SK-N-SH treated with all-trans-retinoic acid at 6 μM for 48 hours (cell line): ENCODE measurements at regions not wholly inside any gene's neighbourhood (a gene's known extent, or its start where the extent isn't known, plus 50 kb on each side); places are given as distances from the start of the nearest gene placed in this dataset.

Experiments used
- ARNTL ChIP-seq: fragments of 450-650 bp; formaldehyde crosslinking; IDR thresholded peaks from 2 replicates; pipeline ENCODE4 v1.5.0; 2020; ENCODE audit warnings: low read depth, mild to moderate bottlenecking, moderate library complexity, borderline replicate concordance
- BACH2 ChIP-seq: fragments of 250-450 bp; sonication (Bioruptor Pico); IDR thresholded peaks from 2 replicates; pipeline ENCODE4 v1.9.0; 2021; ENCODE audit warnings: mild to moderate bottlenecking, borderline replicate concordance
- ESRRG ChIP-seq: fragments of 250-450 bp; sonication (Bioruptor Pico); IDR thresholded peaks from 2 replicates; pipeline ENCODE4 v1.6.1; 2021; ENCODE audit warnings: mild to moderate bottlenecking
- GLIS3 ChIP-seq: fragments of 250-450 bp; sonication (Bioruptor Pico); IDR thresholded peaks from 2 replicates; pipeline ENCODE4 v1.5.0; 2020; ENCODE audit warnings: mild to moderate bottlenecking, moderate library complexity
- PPARA ChIP-seq: fragments of 250-450 bp; sonication (Bioruptor Pico); IDR thresholded peaks from 2 replicates; pipeline ENCODE4 v1.5.0; 2020; ENCODE audit warnings: mild to moderate bottlenecking, borderline replicate concordance
- RARB ChIP-seq: fragments of 250-450 bp; sonication (Bioruptor Pico); IDR thresholded peaks from 2 replicates; pipeline ENCODE4 v1.8.0; 2021; ENCODE audit warnings: mild to moderate bottlenecking, moderate library complexity
- SNAI2 ChIP-seq: fragments of 250-450 bp; sonication (Bioruptor Pico); IDR thresholded peaks from 2 replicates; pipeline ENCODE4 v1.5.0; 2020; ENCODE audit warnings: mild to moderate bottlenecking, moderate library complexity
- TOX ChIP-seq: fragments of 250-450 bp; sonication (Bioruptor Pico); IDR thresholded peaks from 2 replicates; pipeline ENCODE4 v1.8.0; 2021; ENCODE audit warnings: mild to moderate bottlenecking, moderate library complexity, borderline replicate concordance
- ZFP3 ChIP-seq: fragments of 250-450 bp; sonication (Bioruptor Pico); IDR thresholded peaks from 2 replicates; pipeline ENCODE4 v1.5.0; 2020; ENCODE audit warnings: mild to moderate bottlenecking, moderate library complexity
- ZNF565 ChIP-seq: fragments of 450-650 bp; formaldehyde crosslinking; conservative IDR thresholded peaks from 2 replicates; pipeline ENCODE4 v1.5.0; 2020; ENCODE audit warnings: low read depth, mild to moderate bottlenecking, moderate library complexity
- ZNF70 ChIP-seq: fragments of 450-650 bp; formaldehyde crosslinking; IDR thresholded peaks from 2 replicates; pipeline ENCODE4 v1.5.0; 2020; ENCODE audit warnings: mild to moderate bottlenecking, moderate library complexity
- TF ChIP-seq, protein P1 (sequence below): fragments of 250-450 bp; sonication (Bioruptor Pico); IDR thresholded peaks from 2 replicates; pipeline ENCODE4 v1.8.0; 2020; ENCODE audit warnings: mild to moderate bottlenecking, moderate library complexity, borderline replicate concordance
- TF ChIP-seq, protein P2 (sequence below): fragments of 250-450 bp; sonication (Bioruptor Pico); IDR thresholded peaks from 2 replicates; pipeline ENCODE4 v1.8.0; 2021; ENCODE audit warnings: low read depth, mild to moderate bottlenecking, moderate library complexity, borderline replicate concordance
- TF ChIP-seq, protein P3 (sequence below): fragments of 250-450 bp; sonication (Bioruptor Pico); IDR thresholded peaks from 2 replicates; pipeline ENCODE4 v1.5.1; 2020; ENCODE audit warnings: low read depth, mild to moderate bottlenecking, moderate library complexity

DNA sequence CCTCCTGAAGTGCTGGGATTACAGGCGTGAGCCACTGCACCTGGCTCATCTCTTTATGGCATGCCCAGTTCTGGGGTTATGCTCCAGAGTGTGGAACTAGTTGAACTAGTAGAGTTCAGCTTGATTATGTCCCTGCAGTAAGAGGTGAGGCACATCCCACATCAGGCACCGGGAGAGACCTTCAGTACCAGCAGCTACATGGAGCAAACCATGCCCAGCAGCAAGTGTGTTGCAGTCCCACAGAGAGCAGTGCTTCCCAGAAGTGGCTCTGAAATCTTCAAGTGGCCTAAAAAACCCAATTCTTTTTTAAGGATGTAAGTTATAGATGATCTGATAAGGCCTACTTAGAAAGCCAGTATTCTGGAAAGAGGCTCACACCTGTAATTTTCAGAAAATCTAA, 331.9 kb upstream of the PRKCQ start:
- TF ChIP-seq ARNTL (CRISPR knock-in tag) = no peak
- no peak for TF ChIP-seq ZNF565 (CRISPR knock-in tag)
- TF ChIP-seq, protein P1, sequence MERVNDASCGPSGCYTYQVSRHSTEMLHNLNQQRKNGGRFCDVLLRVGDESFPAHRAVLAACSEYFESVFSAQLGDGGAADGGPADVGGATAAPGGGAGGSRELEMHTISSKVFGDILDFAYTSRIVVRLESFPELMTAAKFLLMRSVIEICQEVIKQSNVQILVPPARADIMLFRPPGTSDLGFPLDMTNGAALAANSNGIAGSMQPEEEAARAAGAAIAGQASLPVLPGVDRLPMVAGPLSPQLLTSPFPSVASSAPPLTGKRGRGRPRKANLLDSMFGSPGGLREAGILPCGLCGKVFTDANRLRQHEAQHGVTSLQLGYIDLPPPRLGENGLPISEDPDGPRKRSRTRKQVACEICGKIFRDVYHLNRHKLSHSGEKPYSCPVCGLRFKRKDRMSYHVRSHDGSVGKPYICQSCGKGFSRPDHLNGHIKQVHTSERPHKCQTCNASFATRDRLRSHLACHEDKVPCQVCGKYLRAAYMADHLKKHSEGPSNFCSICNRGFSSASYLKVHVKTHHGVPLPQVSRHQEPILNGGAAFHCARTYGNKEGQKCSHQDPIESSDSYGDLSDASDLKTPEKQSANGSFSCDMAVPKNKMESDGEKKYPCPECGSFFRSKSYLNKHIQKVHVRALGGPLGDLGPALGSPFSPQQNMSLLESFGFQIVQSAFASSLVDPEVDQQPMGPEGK (CRISPR knock-in tag) = no peak
- no peak for TF ChIP-seq PPARA
- TF ChIP-seq, protein P2, sequence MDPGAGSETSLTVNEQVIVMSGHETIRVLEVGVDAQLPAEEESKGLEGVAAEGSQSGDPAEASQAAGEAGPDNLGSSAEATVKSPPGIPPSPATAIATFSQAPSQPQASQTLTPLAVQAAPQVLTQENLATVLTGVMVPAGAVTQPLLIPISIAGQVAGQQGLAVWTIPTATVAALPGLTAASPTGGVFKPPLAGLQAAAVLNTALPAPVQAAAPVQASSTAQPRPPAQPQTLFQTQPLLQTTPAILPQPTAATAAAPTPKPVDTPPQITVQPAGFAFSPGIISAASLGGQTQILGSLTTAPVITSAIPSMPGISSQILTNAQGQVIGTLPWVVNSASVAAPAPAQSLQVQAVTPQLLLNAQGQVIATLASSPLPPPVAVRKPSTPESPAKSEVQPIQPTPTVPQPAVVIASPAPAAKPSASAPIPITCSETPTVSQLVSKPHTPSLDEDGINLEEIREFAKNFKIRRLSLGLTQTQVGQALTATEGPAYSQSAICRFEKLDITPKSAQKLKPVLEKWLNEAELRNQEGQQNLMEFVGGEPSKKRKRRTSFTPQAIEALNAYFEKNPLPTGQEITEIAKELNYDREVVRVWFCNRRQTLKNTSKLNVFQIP = no peak
- TF ChIP-seq, protein P3, sequence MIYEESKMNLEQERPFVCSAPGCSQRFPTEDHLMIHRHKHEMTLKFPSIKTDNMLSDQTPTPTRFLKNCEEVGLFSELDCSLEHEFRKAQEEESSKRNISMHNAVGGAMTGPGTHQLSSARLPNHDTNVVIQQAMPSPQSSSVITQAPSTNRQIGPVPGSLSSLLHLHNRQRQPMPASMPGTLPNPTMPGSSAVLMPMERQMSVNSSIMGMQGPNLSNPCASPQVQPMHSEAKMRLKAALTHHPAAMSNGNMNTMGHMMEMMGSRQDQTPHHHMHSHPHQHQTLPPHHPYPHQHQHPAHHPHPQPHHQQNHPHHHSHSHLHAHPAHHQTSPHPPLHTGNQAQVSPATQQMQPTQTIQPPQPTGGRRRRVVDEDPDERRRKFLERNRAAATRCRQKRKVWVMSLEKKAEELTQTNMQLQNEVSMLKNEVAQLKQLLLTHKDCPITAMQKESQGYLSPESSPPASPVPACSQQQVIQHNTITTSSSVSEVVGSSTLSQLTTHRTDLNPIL (CRISPR knock-in tag) = no peak
- no peak for TF ChIP-seq ZFP3 (CRISPR knock-in tag)
- TF ChIP-seq GLIS3 = no peak
- TF ChIP-seq RARB (CRISPR knock-in tag) = no peak
- TF ChIP-seq ESRRG (CRISPR knock-in tag) = no peak
- no peak for TF ChIP-seq ZNF70 (CRISPR knock-in tag)
- TF ChIP-seq BACH2 (CRISPR knock-in tag) = no peak
- TF ChIP-seq SNAI2 = no peak
- no peak for TF ChIP-seq TOX (CRISPR knock-in tag)
